Inflammatory macrophage (primary cell): ENCODE measurements at regions not wholly inside any gene's neighbourhood (a gene's known extent, or its start where the extent isn't known, plus 50 kb on each side); places are given as distances from the start of the nearest gene placed in this dataset.
A peak's percentile ranks its signal among the peaks of the same experiment; 100 is the strongest.

Source experiments
- DNase-seq, 2 donors: peaks; one replicate each; pipeline ENCODE4 v3.0.0-alpha.2; 2020 to 2022

- no peak for DNase-seq
Observed at GRCh38 chr15:60214201-60214600, 183.6 kb downstream of the ANXA2 start.

- DNase-seq: no peak
Observed at GRCh38 chr15:60215225-60215963, 182.4 kb downstream of the ANXA2 start.

- DNase-seq: no peak
Observed at GRCh38 chr15:60217161-60217560, 180.6 kb downstream of the ANXA2 start.

GRCh38 chr15:60218256-60218655 is 179.5 kb downstream of the ANXA2 start:
- no peak for DNase-seq

GRCh38 chr15:60219866-60220265 is 177.9 kb downstream of the ANXA2 start:
- DNase-seq: no peak

GRCh38 chr15:60221356-60221755 is 176.4 kb downstream of the ANXA2 start:
- no peak for DNase-seq

GRCh38 chr15:60222404-60222803 is 175.4 kb downstream of the ANXA2 start:
- no peak for DNase-seq

GRCh38 chr15:60223176-60223575 is 174.6 kb downstream of the ANXA2 start:
- no peak for DNase-seq

GRCh38 chr15:60226924-60227323 is 170.9 kb downstream of the ANXA2 start:
- no peak for DNase-seq

- DNase-seq: no peak
Observed at GRCh38 chr15:60228101-60228500, 169.7 kb downstream of the ANXA2 start.

GRCh38 chr15:60228619-60229018 is 169.2 kb downstream of the ANXA2 start:
- no peak for DNase-seq

- peak in 1 of 2 donors; percentile 17 for DNase-seq
Observed at GRCh38 chr15:60235951-60236710, 161.7 kb downstream of the ANXA2 start.

GRCh38 chr15:60237446-60237845 is 160.3 kb downstream of the ANXA2 start:
- DNase-seq: no peak

GRCh38 chr15:60243769-60244168 is 154.0 kb downstream of the ANXA2 start:
- DNase-seq: no peak

GRCh38 chr15:60244813-60245212 is 153.0 kb downstream of the ANXA2 start:
- DNase-seq: no peak

- no peak for DNase-seq
Observed at GRCh38 chr15:60250316-60250715, 147.5 kb downstream of the ANXA2 start.

GRCh38 chr15:60251300-60252070 is 146.3 kb downstream of the ANXA2 start:
- DNase-seq: no peak

- DNase-seq: peak in 1 of 2 donors; percentile 29
Observed at GRCh38 chr15:60254416-60254815, 143.4 kb downstream of the ANXA2 start.

GRCh38 chr15:60255390-60255789 is 142.4 kb downstream of the ANXA2 start:
- peak; percentile 86 to 92 for DNase-seq

GRCh38 chr15:60257591-60258159 is 140.1 kb downstream of the ANXA2 start:
- DNase-seq: no peak

GRCh38 chr15:60259469-60259868 is 138.3 kb downstream of the ANXA2 start:
- peak; percentile 49 to 64 for DNase-seq

GRCh38 chr15:60264088-60264487 is 133.7 kb downstream of the ANXA2 start:
- no peak for DNase-seq

- no peak for DNase-seq
Observed at GRCh38 chr15:60264566-60264965, 133.2 kb downstream of the ANXA2 start.
